ENCODE measurements at regions not wholly inside any gene's neighbourhood (a gene's known extent, or its start where the extent isn't known, plus 50 kb on each side); places are given as distances from the start of the nearest gene placed in this dataset.

DNA sequence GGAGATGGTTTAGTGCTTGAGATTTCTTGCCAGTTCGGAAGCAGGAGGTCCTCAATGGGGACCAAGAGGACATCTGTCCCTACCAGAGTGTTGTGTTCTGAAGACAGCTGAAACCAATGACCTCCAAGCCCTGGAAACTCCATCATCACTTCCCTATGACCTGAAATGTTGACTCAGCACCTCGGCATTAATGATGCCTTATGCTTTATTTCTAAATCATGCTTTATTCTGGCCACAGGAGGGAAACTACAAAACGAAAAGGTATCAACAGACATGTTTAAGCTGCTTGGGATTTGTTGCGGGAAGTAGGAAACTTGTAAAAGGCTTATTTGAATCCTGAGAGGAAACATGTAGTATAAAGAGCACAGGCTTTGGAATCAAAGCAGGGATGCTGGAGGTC lies 389.1 kb upstream of the CHD6 start (continued):
- TF ChIP-seq, protein P1, sequence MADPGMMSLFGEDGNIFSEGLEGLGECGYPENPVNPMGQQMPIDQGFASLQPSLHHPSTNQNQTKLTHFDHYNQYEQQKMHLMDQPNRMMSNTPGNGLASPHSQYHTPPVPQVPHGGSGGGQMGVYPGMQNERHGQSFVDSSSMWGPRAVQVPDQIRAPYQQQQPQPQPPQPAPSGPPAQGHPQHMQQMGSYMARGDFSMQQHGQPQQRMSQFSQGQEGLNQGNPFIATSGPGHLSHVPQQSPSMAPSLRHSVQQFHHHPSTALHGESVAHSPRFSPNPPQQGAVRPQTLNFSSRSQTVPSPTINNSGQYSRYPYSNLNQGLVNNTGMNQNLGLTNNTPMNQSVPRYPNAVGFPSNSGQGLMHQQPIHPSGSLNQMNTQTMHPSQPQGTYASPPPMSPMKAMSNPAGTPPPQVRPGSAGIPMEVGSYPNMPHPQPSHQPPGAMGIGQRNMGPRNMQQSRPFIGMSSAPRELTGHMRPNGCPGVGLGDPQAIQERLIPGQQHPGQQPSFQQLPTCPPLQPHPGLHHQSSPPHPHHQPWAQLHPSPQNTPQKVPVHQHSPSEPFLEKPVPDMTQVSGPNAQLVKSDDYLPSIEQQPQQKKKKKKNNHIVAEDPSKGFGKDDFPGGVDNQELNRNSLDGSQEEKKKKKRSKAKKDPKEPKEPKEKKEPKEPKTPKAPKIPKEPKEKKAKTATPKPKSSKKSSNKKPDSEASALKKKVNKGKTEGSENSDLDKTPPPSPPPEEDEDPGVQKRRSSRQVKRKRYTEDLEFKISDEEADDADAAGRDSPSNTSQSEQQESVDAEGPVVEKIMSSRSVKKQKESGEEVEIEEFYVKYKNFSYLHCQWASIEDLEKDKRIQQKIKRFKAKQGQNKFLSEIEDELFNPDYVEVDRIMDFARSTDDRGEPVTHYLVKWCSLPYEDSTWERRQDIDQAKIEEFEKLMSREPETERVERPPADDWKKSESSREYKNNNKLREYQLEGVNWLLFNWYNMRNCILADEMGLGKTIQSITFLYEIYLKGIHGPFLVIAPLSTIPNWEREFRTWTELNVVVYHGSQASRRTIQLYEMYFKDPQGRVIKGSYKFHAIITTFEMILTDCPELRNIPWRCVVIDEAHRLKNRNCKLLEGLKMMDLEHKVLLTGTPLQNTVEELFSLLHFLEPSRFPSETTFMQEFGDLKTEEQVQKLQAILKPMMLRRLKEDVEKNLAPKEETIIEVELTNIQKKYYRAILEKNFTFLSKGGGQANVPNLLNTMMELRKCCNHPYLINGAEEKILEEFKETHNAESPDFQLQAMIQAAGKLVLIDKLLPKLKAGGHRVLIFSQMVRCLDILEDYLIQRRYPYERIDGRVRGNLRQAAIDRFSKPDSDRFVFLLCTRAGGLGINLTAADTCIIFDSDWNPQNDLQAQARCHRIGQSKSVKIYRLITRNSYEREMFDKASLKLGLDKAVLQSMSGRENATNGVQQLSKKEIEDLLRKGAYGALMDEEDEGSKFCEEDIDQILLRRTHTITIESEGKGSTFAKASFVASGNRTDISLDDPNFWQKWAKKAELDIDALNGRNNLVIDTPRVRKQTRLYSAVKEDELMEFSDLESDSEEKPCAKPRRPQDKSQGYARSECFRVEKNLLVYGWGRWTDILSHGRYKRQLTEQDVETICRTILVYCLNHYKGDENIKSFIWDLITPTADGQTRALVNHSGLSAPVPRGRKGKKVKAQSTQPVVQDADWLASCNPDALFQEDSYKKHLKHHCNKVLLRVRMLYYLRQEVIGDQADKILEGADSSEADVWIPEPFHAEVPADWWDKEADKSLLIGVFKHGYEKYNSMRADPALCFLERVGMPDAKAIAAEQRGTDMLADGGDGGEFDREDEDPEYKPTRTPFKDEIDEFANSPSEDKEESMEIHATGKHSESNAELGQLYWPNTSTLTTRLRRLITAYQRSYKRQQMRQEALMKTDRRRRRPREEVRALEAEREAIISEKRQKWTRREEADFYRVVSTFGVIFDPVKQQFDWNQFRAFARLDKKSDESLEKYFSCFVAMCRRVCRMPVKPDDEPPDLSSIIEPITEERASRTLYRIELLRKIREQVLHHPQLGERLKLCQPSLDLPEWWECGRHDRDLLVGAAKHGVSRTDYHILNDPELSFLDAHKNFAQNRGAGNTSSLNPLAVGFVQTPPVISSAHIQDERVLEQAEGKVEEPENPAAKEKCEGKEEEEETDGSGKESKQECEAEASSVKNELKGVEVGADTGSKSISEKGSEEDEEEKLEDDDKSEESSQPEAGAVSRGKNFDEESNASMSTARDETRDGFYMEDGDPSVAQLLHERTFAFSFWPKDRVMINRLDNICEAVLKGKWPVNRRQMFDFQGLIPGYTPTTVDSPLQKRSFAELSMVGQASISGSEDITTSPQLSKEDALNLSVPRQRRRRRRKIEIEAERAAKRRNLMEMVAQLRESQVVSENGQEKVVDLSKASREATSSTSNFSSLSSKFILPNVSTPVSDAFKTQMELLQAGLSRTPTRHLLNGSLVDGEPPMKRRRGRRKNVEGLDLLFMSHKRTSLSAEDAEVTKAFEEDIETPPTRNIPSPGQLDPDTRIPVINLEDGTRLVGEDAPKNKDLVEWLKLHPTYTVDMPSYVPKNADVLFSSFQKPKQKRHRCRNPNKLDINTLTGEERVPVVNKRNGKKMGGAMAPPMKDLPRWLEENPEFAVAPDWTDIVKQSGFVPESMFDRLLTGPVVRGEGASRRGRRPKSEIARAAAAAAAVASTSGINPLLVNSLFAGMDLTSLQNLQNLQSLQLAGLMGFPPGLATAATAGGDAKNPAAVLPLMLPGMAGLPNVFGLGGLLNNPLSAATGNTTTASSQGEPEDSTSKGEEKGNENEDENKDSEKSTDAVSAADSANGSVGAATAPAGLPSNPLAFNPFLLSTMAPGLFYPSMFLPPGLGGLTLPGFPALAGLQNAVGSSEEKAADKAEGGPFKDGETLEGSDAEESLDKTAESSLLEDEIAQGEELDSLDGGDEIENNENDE (IDR thresholded peaks at IDR 0.05; ENCODE audit: insufficient replicate concordance, low read length), result no peak
- TF ChIP-seq FOSL1 (IDR thresholded peaks at IDR 0.05; ENCODE audit: insufficient read depth, low read depth, low read length), result no peak
- TF ChIP-seq NANOG (IDR thresholded peaks at IDR 0.05; ENCODE audit: insufficient read depth, low read depth, low read length, poor library complexity, severe bottlenecking), result no peak
- TF ChIP-seq RFX5 (IDR thresholded peaks at IDR 0.05; ENCODE audit: borderline replicate concordance, low read depth, low read length), result no peak
- TF ChIP-seq EZH2 (IDR thresholded peaks at IDR 0.05; ENCODE audit: low read depth, low read length, severe bottlenecking), result no peak
- TF ChIP-seq ASH2L (IDR thresholded peaks at IDR 0.05; ENCODE audit: low read length), result no peak
- TF ChIP-seq YY1 (IDR thresholded peaks at IDR 0.05; ENCODE audit: low read depth, low read length), result no peak
- no peak for TF ChIP-seq SRF (IDR thresholded peaks at IDR 0.05; ENCODE audit: low read depth, low read length)
- TF ChIP-seq MAFK (IDR thresholded peaks at IDR 0.05; ENCODE audit: low read depth, low read length), result no peak

Data from H1 (cell line).